Left ventricle myocardium inferior (tissue), 1 donor: ENCODE measurements at regions not wholly inside any gene's neighbourhood (a gene's known extent, or its start where the extent isn't known, plus 50 kb on each side); places are given as distances from the start of the nearest gene placed in this dataset.

ENCODE experiments used
- DNase-seq: peaks from one replicate; pipeline ENCODE4 v3.0.0-alpha.2; 2020
- H3K27ac ChIP-seq: fragments of 200-600 bp; replicated peaks from 2 replicates; pipeline ENCODE4 v1.8.0; 2021
- H3K27me3 ChIP-seq: fragments of 200-600 bp; 2 replicates; pipeline ENCODE4 v1.8.0; 2021; ENCODE audit warnings: low read depth
- H3K36me3 ChIP-seq: fragments of 200-600 bp; 2 replicates; pipeline ENCODE4 v1.8.0; 2021
- H3K4me1 ChIP-seq: fragments of 200-600 bp; 2 replicates; pipeline ENCODE4 v1.8.0; 2021
- H3K4me3 ChIP-seq: fragments of 200-600 bp; 2 replicates; pipeline ENCODE4 v1.8.0; 2021; ENCODE audit warnings: mild to moderate bottlenecking, moderate library complexity
- H3K9me3 ChIP-seq: fragments of 200-600 bp; replicated peaks from 2 replicates; pipeline ENCODE4 v1.8.0; 2021
- intact Hi-C: fragments of 100-400 bp; cut with micrococcal nuclease; formaldehyde crosslinking; loops from one replicate; pipeline ENCODE4 v1.11.0; 2022
- TF ChIP-seq, protein P1 (sequence below): fragments of 200-600 bp; IDR thresholded peaks from 2 replicates; pipeline ENCODE4 v1.8.0; 2021; ENCODE audit warnings: antibody characterized with exemption, mild to moderate bottlenecking, borderline replicate concordance
- donor health status: DM: no; HTN: yes; CAD: no; lungs with severe emphysema.

- no peaks in the 10 kb centered on the region for H3K27me3 ChIP-seq
- no peak overlapping the region for H3K4me3 ChIP-seq
- intact Hi-C loops = no loop called here
- H3K9me3 ChIP-seq = peaks cover 27% of the 10 kb centered on the region
- H3K27ac ChIP-seq = no peak overlapping the region
- no peaks in the 10 kb centered on the region for H3K36me3 ChIP-seq
- H3K4me1 ChIP-seq = no peaks in the 10 kb centered on the region
- TF ChIP-seq, protein P1, sequence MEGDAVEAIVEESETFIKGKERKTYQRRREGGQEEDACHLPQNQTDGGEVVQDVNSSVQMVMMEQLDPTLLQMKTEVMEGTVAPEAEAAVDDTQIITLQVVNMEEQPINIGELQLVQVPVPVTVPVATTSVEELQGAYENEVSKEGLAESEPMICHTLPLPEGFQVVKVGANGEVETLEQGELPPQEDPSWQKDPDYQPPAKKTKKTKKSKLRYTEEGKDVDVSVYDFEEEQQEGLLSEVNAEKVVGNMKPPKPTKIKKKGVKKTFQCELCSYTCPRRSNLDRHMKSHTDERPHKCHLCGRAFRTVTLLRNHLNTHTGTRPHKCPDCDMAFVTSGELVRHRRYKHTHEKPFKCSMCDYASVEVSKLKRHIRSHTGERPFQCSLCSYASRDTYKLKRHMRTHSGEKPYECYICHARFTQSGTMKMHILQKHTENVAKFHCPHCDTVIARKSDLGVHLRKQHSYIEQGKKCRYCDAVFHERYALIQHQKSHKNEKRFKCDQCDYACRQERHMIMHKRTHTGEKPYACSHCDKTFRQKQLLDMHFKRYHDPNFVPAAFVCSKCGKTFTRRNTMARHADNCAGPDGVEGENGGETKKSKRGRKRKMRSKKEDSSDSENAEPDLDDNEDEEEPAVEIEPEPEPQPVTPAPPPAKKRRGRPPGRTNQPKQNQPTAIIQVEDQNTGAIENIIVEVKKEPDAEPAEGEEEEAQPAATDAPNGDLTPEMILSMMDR = no peak
- no peak for DNase-seq
These were observed 153.6 kb downstream of the SNX18 start for GRCh38 chr5:54671111-54671531.

DNA sequence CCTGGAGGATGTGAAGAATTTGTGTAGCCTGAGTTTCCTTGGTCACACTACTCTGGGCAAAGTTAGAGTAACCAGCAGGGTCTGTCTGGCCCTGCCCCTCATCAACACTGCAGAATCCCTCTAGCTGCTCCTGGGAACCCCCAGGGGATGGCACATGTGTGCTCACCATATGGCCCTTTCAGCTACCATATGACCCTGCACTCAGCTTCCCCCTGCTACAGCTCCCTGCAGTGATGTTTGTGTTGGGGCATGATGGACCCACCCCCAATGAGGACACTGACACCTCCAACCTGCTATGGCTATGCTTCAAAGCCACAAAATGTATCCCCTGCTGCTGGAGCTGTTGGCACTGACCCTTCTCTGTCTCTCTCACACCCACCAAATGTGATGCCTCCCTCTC, 152.7 kb downstream of the SNX18 start:
- Histone ChIP-seq H3K4me1 (no peaks in the 10 kb centered on the region), H3K27ac (no peak overlapping the region), H3K36me3 (no peaks in the 10 kb centered on the region), H3K4me3 (no peak overlapping the region), H3K27me3 (no peaks in the 10 kb centered on the region), H3K9me3 (peaks cover 27% of the 10 kb centered on the region)
- TF ChIP-seq, protein P1 = no peak
- no peak for DNase-seq
- intact Hi-C loops = no loop called here

GRCh38 chr5:54669845-54670244, 152.3 kb downstream of the SNX18 start:
- Histone ChIP-seq H3K4me3 (no peak overlapping the region), H3K27ac (no peak overlapping the region), H3K9me3 (peaks cover 27% of the 10 kb centered on the region), H3K36me3 (no peaks in the 10 kb centered on the region), H3K27me3 (no peaks in the 10 kb centered on the region), H3K4me1 (no peaks in the 10 kb centered on the region)
- intact Hi-C loops = no loop called here
- TF ChIP-seq, protein P1 = no peak
- DNase-seq = no peak

GRCh38 chr5:54669285-54669684, 151.7 kb downstream of the SNX18 start:
- Histone ChIP-seq H3K36me3 (no peaks in the 10 kb centered on the region), H3K4me1 (no peaks in the 10 kb centered on the region), H3K27me3 (no peaks in the 10 kb centered on the region), H3K9me3 (peaks cover 27% of the 10 kb centered on the region), H3K4me3 (no peak overlapping the region), H3K27ac (no peak overlapping the region)
- intact Hi-C loops = no loop called here
- TF ChIP-seq, protein P1 = no peak
- no peak for DNase-seq

DNA sequence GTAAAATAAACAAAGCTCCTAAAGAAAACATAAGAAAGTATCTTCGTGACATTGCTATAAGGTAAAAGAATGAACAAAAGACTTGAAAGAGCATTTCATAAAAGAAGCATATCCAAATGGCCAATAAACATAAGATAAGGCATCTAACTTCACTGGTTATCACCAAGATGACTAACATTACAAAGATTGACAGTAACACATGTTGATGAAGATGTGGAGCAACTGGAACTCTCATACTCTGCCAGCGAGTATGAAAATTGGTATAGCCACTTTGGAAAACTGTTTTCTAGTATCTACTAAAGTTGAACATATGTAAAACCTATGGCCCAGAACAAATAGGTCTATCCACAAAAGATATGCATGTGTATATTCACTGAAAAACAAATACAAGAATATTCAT, 150.5 kb downstream of the SNX18 start:
- DNase-seq = no peak
- no peak overlapping the region for H3K4me3 ChIP-seq
- no peaks in the 10 kb centered on the region for H3K36me3 ChIP-seq
- no peaks in the 10 kb centered on the region for H3K27me3 ChIP-seq
- peaks cover 27% of the 10 kb centered on the region for H3K9me3 ChIP-seq
- TF ChIP-seq, protein P1 = no peak
- H3K27ac ChIP-seq = no peak overlapping the region
- intact Hi-C loops = no loop called here
- peaks cover 11% of the 10 kb centered on the region for H3K4me1 ChIP-seq

GRCh38 chr5:54667136-54667535, 149.6 kb downstream of the SNX18 start:
- Histone ChIP-seq H3K36me3 (no peaks in the 10 kb centered on the region), H3K27me3 (no peaks in the 10 kb centered on the region), H3K9me3 (peaks cover 18% of the 10 kb centered on the region), H3K4me1 (peaks cover 19% of the 10 kb centered on the region), H3K27ac (no peak overlapping the region), H3K4me3 (no peak overlapping the region)
- intact Hi-C loops = no loop called here
- DNase-seq = no peak
- TF ChIP-seq, protein P1 = no peak
